NCI-H1417 (cell line): ENCODE measurements at regions not wholly inside any gene's neighbourhood (a gene's known extent, or its start where the extent isn't known, plus 50 kb on each side); places are given as distances from the start of the nearest gene placed in this dataset.

Experiments used
- DNase-seq, 3 experiments: peaks; one replicate each; lab custom pipeline; 2025; lab: John Stamatoyannopoulos, UW

DNA sequence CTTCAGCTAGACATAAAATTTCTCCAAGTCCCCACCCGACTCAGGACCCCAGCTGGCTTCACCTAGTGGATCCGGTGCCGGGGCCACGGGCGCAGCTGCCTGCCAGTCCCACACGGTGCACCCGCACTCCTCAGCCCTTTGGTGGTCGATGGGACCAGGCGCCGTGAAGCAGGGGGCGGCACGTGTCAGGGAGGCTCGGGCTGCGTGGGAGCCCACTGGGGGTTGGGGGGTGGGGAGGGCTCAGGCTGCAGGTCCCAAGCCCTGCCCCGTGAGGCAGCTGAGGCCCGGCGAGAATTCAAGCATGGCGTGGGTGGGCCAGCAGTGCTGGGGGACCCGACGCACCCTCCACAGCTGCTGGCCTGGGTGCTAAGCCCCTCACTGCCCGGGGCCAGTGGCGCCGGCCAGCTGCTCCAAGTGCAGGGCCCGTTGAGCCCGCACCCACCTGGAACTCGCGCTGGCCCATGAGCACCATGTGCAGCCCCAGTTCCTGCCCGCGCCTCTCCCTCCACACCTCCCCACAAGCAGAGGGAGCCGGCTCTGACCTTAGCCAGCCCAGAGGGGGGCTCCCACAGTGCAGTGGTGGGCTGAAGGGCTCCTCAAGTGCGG, 747.0 kb downstream of the FAM181B start:
- no peak for DNase-seq

GRCh38 chr11:81979448-81979847, 754.2 kb downstream of the FAM181B start:
- no peak for DNase-seq

DNA sequence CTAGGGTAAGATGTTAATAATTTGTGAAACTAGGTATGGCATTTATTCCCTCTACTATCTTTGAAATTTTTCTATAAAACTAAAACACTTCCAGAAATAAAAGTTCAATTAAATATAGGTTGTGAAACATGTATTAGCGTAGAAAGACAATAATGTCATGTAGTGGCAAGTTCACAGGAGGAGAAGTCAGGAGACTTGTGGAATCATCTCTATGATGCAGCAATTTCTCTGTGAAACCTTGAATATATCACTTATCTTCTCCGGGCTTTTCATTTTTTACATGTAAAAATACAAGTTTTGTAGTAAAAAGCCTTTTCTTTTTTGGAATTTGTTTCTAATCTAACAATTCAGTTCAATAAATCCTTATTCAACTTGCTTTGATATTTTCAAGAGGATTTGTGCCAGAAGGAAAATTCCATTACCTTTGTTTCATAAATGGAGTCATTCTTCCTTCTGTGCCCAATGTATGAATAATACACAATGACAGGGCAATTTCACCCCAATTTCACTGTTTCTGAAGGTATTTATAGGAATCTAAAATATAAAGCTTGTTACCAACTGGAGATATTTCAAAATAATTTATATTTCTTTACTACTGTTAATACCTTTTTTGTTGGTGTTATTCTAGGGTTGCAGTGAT, 758.3 kb downstream of the FAM181B start:
- no peak for DNase-seq

DNA sequence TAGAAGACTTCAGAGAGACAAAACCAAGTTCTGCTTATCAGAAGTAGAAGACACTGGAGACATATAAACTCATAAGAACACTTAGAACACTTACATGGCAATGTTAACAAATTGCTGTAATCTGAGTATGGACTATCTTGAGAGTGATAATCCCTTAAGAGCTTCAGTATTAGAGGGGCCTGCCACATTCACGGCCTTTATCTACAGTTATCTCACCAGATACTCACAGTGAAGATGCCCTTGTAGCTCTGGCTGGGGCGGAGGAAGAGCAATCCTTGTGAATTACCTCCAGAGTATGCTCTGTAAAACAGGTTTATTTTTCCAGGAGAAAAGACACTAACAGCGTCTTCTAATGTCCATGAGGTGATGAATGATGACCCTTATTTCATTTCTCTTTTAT, 762.8 kb downstream of the FAM181B start:
- no peak for DNase-seq

DNA sequence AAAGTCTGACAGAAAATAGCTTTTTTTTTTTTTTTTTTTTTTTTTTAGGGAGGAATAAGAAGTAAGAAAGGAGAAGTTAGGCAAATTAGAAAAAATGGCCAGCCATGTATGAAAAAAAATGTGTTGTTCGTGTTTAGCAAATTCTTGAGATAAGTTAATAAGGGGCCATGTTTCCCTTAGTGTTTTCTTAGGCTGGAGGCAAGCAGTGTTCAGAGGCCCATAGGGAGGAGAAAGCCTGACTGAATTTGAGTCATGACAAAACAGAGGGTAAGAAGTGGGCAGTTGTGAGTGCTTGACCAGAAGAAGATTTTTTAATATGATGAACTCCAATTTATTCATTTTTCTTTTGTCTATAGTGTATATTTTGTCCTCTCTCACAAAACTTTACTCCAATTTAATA, 766.4 kb downstream of the FAM181B start:
- no peak for DNase-seq

- no peak for DNase-seq
Measured at GRCh38 chr11:81966340-81966739, 767.3 kb downstream of the FAM181B start.

DNA sequence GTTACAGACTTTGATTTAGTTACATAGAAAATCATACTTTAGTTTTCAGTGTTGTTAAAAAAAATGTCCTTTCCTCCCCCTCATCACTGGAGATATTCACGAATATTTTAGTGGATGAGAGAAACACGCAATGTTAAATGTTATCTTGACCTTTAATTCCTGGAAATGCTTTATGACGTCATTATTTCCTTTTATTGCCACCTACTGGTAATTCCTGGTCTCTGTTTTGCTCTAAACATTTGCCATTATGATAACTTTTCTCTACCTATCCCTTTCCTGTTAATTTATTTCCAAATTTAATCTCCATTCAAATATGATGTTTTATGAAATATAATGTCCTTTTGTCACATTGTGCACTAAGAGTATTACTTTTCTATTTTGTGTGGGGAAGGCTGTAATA, 770.6 kb downstream of the FAM181B start:
- peak in 1 of 3 experiments; percentile 42 for DNase-seq

DNA sequence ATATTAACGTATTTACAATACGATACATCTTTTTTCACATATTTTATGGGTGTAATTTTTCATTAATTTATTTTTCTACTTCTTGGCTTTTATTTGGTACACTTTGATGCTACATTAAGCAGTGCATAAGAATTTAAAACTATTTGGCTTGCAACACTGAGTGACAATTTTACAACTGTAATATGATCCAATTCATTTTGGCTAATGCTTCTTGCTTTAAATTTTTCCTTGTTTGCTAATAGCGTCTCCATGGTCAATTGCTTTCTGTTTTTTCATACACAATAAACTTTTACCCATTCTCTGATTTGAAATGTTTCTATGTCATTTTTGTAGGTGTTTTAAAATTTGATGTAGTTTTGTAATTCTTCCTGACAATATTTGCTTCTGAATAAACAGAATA, 773.2 kb downstream of the FAM181B start:
- peak in 1 of 3 experiments; percentile 12 for DNase-seq

DNA sequence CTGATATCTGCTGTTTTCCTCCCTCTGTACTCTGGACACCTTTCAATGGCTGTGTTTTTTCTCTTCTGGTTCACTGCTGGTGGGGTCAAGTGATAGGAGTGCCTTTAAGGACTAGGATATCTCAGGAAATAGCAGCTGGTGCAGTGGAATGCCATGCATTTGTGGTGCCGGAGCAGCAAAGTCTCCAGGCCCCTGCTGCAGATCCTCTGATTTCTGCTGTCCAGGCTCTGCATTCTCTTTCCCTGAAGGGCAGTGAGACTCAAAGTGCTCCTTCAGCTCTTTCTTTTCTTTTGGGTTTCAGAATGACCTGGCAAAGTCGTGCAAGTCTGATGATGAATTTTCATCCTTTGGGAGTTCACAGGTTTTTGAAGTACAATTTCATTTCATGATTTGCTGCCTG, 774.3 kb downstream of the FAM181B start:
- DNase-seq = no peak

GRCh38 chr11:81954301-81954700, 779.4 kb downstream of the FAM181B start:
- DNase-seq = peak; percentile 7 to 66 (median 45)

GRCh38 chr11:81946831-81947230, 786.8 kb downstream of the FAM181B start:
- DNase-seq = no peak

GRCh38 chr11:81942646-81943045, 791.0 kb downstream of the FAM181B start:
- no peak for DNase-seq

GRCh38 chr11:81941998-81942397, 791.7 kb downstream of the FAM181B start:
- DNase-seq = peak in 1 of 3 experiments; percentile 14

- DNase-seq = no peak
Measured at GRCh38 chr11:81932303-81932702, 801.4 kb downstream of the FAM181B start.

DNA sequence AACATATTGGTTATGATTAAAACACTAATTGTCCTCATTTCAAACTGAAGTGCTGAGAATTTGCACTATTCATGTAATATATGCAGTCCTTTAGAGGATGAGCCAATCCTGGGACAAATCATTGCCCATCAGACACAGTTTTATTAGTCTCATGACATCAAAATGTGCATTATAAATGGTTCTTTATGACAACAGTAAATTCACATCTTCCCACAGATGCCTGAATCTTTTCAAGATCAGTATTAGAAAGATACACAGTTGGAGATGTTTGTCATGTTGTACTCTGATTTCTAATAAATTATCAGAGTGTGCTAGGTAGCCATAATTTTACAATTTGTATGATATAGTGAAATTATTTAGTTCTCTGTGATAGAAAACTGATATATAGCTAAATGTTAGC, 813.5 kb downstream of the FAM181B start:
- DNase-seq = no peak

GRCh38 chr11:81916451-81916850, 817.2 kb downstream of the FAM181B start:
- DNase-seq = no peak

DNA sequence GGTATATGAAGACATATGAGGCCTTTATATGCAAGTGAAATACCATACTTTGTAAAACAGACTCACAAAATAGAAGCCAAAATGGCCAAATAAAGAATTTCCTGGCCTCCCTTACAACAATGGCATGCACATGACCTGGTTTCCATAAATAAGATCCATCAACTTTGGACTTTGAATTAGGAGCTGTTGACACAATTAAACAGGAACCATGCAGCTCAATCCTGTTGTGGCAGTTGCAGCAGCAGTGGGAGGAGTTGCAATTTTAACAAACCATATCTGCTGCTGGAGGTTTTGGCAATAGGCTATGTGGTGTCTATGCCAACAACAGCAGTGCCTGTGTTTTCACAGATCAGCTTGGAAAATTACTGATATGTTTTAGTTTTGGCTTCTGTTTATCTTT, 818.6 kb downstream of the FAM181B start:
- DNase-seq = peak in 1 of 3 experiments; percentile 26

DNA sequence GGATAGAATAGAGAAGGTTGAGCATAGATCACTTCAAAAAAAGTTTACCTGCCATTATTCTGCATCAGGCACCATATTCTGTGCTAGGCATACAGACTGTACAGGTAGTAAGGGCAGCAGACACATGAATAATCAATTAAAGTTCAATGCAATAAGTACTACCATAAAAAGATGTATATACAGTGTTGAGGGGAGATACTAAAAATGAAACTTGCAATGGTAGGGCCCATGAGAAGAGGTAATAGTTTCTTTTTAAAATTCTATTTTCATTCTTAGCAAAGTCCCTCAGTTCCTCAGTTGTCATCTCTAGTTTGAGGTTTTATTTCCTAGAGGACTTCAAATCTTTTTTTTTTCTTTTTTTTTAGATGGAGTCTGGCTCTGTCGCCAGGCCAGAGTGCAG, 819.9 kb downstream of the FAM181B start:
- DNase-seq = no peak

- DNase-seq = no peak
Measured at GRCh38 chr11:81907996-81908395, 825.7 kb downstream of the FAM181B start.

DNA sequence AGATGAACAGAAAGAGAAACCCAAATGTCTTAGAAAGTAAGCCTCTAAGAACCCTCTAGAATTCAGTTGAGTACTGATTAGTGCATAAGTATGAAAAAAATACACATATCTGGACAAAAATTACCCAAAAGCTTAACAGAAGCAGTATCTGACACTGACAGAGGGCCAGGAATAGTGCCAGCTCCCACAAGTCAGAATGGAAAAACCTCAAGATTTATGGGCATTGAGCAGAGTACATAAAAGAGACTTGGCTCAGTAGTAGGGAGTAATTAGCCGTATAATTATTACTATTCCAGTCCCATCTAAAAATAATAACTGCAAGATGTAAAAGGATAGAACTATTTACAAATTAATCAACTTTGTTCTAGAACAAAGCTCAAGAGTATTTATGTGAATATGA, 834.5 kb downstream of the FAM181B start:
- DNase-seq = peak in 2 of 3 experiments; percentile 21 to 85

- no peak for DNase-seq
Measured at GRCh38 chr11:81897639-81898038, 836.0 kb downstream of the FAM181B start.

- no peak for DNase-seq
Measured at GRCh38 chr11:81895258-81895657, 838.4 kb downstream of the FAM181B start.

DNA sequence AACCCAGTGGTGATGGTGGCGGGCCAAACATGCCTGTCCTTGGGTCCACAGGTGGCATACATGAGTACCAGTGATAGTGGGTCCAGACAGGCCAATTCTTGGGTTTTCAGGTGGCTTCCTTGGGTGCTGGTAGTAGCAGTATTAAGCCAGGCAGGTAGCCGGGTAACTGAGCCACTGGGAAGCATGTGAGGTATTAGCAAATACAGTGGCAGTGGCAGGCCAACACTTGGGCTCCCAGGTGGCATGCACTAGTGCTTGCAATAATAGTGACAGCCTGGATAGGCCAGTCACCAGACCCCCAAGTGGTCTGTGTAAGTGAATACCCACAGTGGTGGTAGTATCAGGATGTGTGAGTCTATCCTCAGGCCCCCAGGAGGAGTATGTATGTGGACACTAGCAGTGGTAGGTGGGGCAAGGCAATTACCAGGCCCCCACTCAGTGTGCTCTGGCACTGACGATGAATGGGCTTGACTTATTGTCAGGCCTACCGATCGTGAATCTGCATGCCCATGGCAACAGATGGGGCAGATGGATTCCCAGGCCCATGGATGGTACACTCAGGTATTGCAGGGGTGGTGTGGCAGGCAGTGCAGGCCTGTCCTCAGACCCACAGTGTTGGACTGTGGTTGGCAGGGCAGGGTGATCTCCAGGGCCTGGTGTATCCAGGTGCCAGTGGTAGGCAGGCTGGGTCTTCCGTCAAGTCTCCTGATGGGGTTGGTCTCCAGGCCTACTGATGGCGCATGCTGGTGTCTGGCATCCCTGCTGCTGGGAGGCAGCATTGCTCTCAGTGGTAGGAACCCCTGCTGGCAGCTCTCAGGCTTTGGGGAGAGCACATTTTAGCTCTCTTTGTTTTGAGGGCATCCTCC, 840.7 kb downstream of the FAM181B start:
- no peak for DNase-seq
